ENCODE measurements at regions not wholly inside any gene's neighbourhood (a gene's known extent, or its start where the extent isn't known, plus 50 kb on each side); places are given as distances from the start of the nearest gene placed in this dataset.

- no peak for DNase-seq (ENCODE audit: low read depth, low spot score)
- H3K27me3 ChIP-seq (ENCODE audit: control insufficient read depth, insufficient read depth, low read length): no peaks in the 10 kb centered on the region
- no peaks in the 10 kb centered on the region for H3K36me3 ChIP-seq (ENCODE audit: control insufficient read depth, insufficient read depth, low read length)
- no peaks in the 10 kb centered on the region for H3K4me1 ChIP-seq (ENCODE audit: control insufficient read depth, insufficient read depth, low read length)
- intact Hi-C loops (cut with micrococcal nuclease; ENCODE audit: unreplicated experiment): no loop called here
- H3K4me3 ChIP-seq (ENCODE audit: low read depth in 2 of 2, low read length in 2 of 2): no peak overlapping the region
- ATAC-seq: no peak
- no peak overlapping the region for H3K27ac ChIP-seq (ENCODE audit: low read length)
- no peaks in the 10 kb centered on the region for H3K9me3 ChIP-seq (ENCODE audit: control insufficient read depth, insufficient read depth, low read depth, low read length)
- in situ Hi-C loops (cut with HindIII; ENCODE audit: low pct_unique_long_range_greater_than_20kb, low sequenced_read_pairs): no loop called here
- BruUV-seq (replicated peaks): no TSS peak
- TF ChIP-seq REST (IDR thresholded peaks at IDR 0.05; ENCODE audit: insufficient read depth in 1 of 2, low read depth in 2 of 2, low read length in 1 of 2): no peak
- TF ChIP-seq CTCF (IDR thresholded peaks at IDR 0.05): no peak
- TF ChIP-seq TCF7L2 (IDR thresholded peaks at IDR 0.05; ENCODE audit: low read depth, low read length): no peak
- no peak for TF ChIP-seq POLR2AphosphoS5 (IDR thresholded peaks at IDR 0.05; ENCODE audit: low read depth, low read length)
- TF ChIP-seq SIN3A (IDR thresholded peaks at IDR 0.05; ENCODE audit: borderline replicate concordance, insufficient read depth, low read depth, low read length): no peak
- ChIA-PET CTCF (no interaction called here), POLR2A (no interaction called here)
These were observed 426.5 kb downstream of the TMX3 start for GRCh38 chr18:68288408-68288807.

DNA sequence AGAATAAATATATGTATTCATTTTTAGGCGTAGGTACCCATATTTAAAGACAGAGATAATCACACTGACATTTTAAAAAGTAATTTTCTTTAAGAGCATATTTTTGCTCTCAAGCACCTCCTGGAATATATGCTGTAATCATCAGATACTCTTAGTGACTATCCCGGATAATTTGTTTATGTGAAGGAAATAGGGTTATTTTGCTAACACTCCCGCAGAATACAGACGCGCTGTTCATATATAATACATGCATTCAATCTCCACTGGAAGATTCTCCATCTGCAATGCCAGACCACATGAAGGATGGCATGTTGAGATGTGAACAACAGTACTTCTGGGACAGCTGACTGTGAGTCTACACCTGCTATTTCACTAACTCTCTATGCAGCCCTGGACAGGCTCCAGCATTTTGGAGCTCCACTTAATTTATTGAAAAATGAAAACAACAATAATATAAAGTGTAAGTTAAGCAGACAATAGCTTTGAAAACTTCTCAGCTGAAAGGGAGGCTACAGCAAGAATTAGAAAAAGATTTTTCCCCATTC is 430.6 kb downstream of the TMX3 start:
- ATAC-seq: no peak
- Histone ChIP-seq H3K27ac (ENCODE audit: low read length) (no peak overlapping the region), H3K4me3 (ENCODE audit: low read depth in 2 of 2, low read length in 2 of 2) (no peak overlapping the region), H3K27me3 (ENCODE audit: control insufficient read depth, insufficient read depth, low read length) (no peaks in the 10 kb centered on the region), H3K9me3 (ENCODE audit: control insufficient read depth, insufficient read depth, low read depth, low read length) (no peaks in the 10 kb centered on the region), H3K36me3 (ENCODE audit: control insufficient read depth, insufficient read depth, low read length) (no peaks in the 10 kb centered on the region), H3K4me1 (ENCODE audit: control insufficient read depth, insufficient read depth, low read length) (no peaks in the 10 kb centered on the region)
- in situ Hi-C loops (cut with HindIII; ENCODE audit: low pct_unique_long_range_greater_than_20kb, low sequenced_read_pairs) (no loop called here), intact Hi-C loops (cut with micrococcal nuclease; ENCODE audit: unreplicated experiment) (no loop called here)
- ChIA-PET CTCF (no interaction called here), POLR2A (no interaction called here)
- TF ChIP-seq SIN3A (IDR thresholded peaks at IDR 0.05; ENCODE audit: borderline replicate concordance, insufficient read depth, low read depth, low read length): no peak
- no peak for TF ChIP-seq CTCF (IDR thresholded peaks at IDR 0.05)
- no peak for TF ChIP-seq POLR2AphosphoS5 (IDR thresholded peaks at IDR 0.05; ENCODE audit: low read depth, low read length)
- TF ChIP-seq REST (IDR thresholded peaks at IDR 0.05; ENCODE audit: insufficient read depth in 1 of 2, low read depth in 2 of 2, low read length in 1 of 2): no peak
- no peak for DNase-seq (ENCODE audit: low read depth, low spot score)
- BruUV-seq (replicated peaks): no TSS peak
